ENCODE measurements at regions not wholly inside any gene's neighbourhood (a gene's known extent, or its start where the extent isn't known, plus 50 kb on each side); places are given as distances from the start of the nearest gene placed in this dataset.

DNA sequence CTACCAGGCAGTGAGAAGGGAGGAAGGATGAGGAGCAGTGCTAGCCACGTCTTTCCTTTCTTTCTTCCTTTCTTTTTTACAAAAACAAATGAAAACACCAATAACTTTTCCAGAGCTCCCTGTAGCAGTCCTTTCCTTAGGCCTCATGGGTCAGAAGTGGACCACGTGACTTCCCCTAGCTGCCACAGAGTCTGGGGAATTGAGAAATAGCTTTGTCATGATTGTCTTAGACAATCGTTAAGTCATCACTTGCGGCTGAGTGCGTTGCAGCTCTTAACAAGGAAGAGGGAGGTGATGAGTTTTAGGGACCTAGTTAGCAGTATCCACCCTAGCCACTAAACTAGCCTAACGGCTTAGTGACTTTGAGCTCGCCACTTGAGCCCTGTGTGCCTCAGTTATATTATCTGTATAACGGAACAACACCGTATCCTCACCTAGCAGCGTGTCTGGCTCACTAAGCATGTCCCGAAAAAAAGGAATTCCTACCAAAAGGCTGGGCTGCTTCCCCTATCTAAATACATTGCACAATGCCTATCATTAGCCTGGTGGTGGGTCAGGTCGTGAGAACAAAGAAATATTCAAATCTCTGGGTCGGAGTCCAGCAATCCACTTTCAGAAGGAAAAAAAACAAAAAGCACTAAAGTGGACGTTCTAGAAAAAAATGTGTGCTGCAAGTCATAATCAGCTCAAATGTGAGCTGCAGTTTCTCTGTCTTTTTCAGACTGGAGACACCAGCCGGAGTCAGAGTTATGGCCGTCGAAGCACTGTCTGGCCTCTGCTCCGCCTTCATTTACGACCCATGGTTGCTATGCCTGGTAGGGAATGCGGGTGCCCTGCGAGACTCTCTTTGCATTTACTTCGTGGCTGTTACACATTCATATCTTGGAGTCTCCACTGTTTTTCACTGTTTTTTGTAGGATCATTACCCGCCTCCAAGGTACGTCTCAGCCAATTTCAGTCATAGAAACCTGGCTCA lies 338.5 kb upstream of the FOXK1 start:
- TF ChIP-seq POLR2AphosphoS5 (IDR thresholded peaks at IDR 0.05; ENCODE audit: low read depth, low read length) = no peak
- TF ChIP-seq, protein P1, sequence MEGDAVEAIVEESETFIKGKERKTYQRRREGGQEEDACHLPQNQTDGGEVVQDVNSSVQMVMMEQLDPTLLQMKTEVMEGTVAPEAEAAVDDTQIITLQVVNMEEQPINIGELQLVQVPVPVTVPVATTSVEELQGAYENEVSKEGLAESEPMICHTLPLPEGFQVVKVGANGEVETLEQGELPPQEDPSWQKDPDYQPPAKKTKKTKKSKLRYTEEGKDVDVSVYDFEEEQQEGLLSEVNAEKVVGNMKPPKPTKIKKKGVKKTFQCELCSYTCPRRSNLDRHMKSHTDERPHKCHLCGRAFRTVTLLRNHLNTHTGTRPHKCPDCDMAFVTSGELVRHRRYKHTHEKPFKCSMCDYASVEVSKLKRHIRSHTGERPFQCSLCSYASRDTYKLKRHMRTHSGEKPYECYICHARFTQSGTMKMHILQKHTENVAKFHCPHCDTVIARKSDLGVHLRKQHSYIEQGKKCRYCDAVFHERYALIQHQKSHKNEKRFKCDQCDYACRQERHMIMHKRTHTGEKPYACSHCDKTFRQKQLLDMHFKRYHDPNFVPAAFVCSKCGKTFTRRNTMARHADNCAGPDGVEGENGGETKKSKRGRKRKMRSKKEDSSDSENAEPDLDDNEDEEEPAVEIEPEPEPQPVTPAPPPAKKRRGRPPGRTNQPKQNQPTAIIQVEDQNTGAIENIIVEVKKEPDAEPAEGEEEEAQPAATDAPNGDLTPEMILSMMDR (IDR thresholded peaks at IDR 0.05) = no peak
- TF ChIP-seq SIN3A (IDR thresholded peaks at IDR 0.05; ENCODE audit: borderline replicate concordance, insufficient read depth, low read depth, low read length) = no peak

All from Panc1 (cell line).